Cardiac muscle cell (in vitro differentiated cells and primary cell): ENCODE measurements at regions not wholly inside any gene's neighbourhood (a gene's known extent, or its start where the extent isn't known, plus 50 kb on each side); places are given as distances from the start of the nearest gene placed in this dataset.
A peak's percentile ranks its signal among the peaks of the same experiment; 100 is the strongest.

ENCODE experiments used
- DNase-seq, 2 donors: peaks; one replicate each; pipeline versions ENCODE4 v3.0.0 to v3.0.0-alpha.2; 2010 to 2017; ENCODE audit warnings: low read depth in 1 of 2, low spot score in 1 of 2
- H3K27ac ChIP-seq: fragments of 200-600 bp; sonication (generic); 2 replicates; pipeline ENCODE4 v1.5.1; 2016
- H3K27me3 ChIP-seq: fragments of 200-600 bp; sonication (generic); 2 replicates; pipeline ENCODE4 v1.6.0; 2016; ENCODE audit warnings: control low read depth
- H3K36me3 ChIP-seq: fragments of 200-600 bp; sonication (generic); 2 replicates; pipeline ENCODE4 v1.5.1; 2016; ENCODE audit warnings: control low read depth
- H3K4me1 ChIP-seq: fragments of 200-600 bp; sonication (generic); 2 replicates; pipeline ENCODE4 v1.8.1; 2017; ENCODE audit warnings: low read depth, mild to moderate bottlenecking, mixed run types
- H3K4me3 ChIP-seq: fragments of 200-600 bp; sonication (generic); 2 replicates; pipeline ENCODE4 v1.5.1; 2016; ENCODE audit warnings: mild to moderate bottlenecking
- H3K9me3 ChIP-seq: fragments of 200-600 bp; sonication (generic); 2 replicates; pipeline ENCODE4 v1.5.1; 2017; ENCODE audit warnings: low read depth, mild to moderate bottlenecking, control low read depth
- CTCF ChIP-seq: IDR thresholded peaks from 2 replicates; pipeline ENCODE4 v1.5.1; 2012; ENCODE audit warnings: low read depth, mild to moderate bottlenecking, low read length

DNA sequence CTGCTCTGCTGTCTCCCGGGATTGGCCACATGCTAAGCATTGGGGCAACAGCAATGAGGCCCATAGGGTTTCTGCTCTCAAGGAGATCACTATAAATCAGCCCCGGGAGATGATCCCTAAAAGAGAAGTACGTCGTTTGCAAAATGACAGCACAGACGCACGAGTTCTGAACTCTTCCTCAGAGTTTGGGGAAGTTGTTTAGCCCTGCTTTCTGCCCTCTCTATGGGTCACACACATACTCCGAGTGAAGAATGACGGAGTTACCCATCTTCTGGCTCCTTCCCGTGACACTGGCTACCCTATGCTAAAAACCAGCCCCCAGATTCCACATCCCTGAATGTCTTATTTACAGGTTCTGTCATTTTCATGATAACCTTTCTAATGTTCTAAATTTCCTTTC is 258.0 kb upstream of the PLEKHG7 start:
- Histone ChIP-seq H3K27ac (no peak overlapping the region), H3K9me3 (no peaks in the 10 kb centered on the region), H3K4me1 (no peaks in the 10 kb centered on the region), H3K36me3 (no peaks in the 10 kb centered on the region), H3K4me3 (no peak overlapping the region), H3K27me3 (no peaks in the 10 kb centered on the region)
- TF ChIP-seq CTCF, result no peak
- DNase-seq, result no peak

- Histone ChIP-seq H3K9me3 (no peaks in the 10 kb centered on the region), H3K4me3 (no peak overlapping the region), H3K4me1 (no peaks in the 10 kb centered on the region), H3K36me3 (no peaks in the 10 kb centered on the region), H3K27ac (no peak overlapping the region), H3K27me3 (no peaks in the 10 kb centered on the region)
- no peak for TF ChIP-seq CTCF
- DNase-seq, result peak in 1 of 2 donors; percentile 57
Observed at GRCh38 chr12:92442782-92443181, 260.0 kb upstream of the PLEKHG7 start.

- no peaks in the 10 kb centered on the region for H3K27me3 ChIP-seq
- TF ChIP-seq CTCF, result no peak
- no peaks in the 10 kb centered on the region for H3K4me1 ChIP-seq
- no peaks in the 10 kb centered on the region for H3K9me3 ChIP-seq
- H3K27ac ChIP-seq, result no peak overlapping the region
- DNase-seq, result no peak
- H3K36me3 ChIP-seq, result no peaks in the 10 kb centered on the region
- H3K4me3 ChIP-seq, result no peak overlapping the region
Observed at GRCh38 chr12:92440072-92440471, 262.7 kb upstream of the PLEKHG7 start.

- TF ChIP-seq CTCF, result no peak
- Histone ChIP-seq H3K9me3 (no peaks in the 10 kb centered on the region), H3K27ac (no peak overlapping the region), H3K4me1 (no peaks in the 10 kb centered on the region), H3K36me3 (no peaks in the 10 kb centered on the region), H3K4me3 (no peak overlapping the region), H3K27me3 (no peaks in the 10 kb centered on the region)
- peak in 1 of 2 donors; percentile 72 for DNase-seq
Observed at GRCh38 chr12:92439420-92439805, 263.4 kb upstream of the PLEKHG7 start.

DNA sequence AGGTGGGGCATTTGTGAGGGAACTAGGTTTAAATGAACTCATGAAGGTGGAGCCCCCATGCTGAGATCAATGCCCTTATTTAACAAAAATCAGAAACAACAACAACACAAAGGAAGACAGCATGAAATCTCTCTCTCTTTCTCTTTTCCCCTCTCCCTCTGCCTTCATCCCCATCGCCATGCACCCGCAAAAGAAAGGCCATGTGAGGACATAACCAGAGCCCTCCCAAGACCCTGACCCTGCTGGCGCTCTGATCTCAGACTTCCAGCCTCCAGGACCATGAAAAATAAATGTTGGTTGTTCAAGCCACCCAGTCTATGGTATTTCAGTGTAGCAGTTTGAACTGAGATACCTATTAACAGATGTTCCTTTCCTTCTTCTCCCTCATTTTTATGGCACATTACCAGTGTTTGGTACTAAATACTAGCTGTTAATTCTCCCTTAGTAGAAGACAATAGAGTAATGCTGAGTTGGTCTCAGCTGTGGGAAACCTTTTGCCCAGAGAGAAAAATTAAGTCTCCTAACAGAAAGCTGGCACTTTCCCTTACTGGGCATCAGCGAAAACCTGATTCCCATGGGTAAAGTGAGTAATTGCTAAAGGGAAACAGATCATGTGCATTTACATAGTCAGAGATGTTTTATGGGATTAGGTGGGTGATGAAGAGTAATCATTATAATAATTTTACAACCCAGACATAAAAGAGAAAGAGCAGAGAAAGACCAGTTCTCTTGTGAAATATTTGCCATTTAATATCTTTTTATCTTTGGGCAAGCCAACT is 264.0 kb upstream of the PLEKHG7 start:
- Histone ChIP-seq H3K9me3 (no peaks in the 10 kb centered on the region), H3K36me3 (no peaks in the 10 kb centered on the region), H3K4me1 (no peaks in the 10 kb centered on the region), H3K27me3 (no peaks in the 10 kb centered on the region), H3K27ac (no peak overlapping the region), H3K4me3 (no peak overlapping the region)
- no peak for TF ChIP-seq CTCF
- no peak for DNase-seq
